ENCODE measurements at regions not wholly inside any gene's neighbourhood (a gene's known extent, or its start where the extent isn't known, plus 50 kb on each side); places are given as distances from the start of the nearest gene placed in this dataset.
"Not testable (repeated sequence)": the region's sequence is repeated elsewhere in the genome, so short reads cannot be mapped to it uniquely, and the experiment has no call there.

DNA sequence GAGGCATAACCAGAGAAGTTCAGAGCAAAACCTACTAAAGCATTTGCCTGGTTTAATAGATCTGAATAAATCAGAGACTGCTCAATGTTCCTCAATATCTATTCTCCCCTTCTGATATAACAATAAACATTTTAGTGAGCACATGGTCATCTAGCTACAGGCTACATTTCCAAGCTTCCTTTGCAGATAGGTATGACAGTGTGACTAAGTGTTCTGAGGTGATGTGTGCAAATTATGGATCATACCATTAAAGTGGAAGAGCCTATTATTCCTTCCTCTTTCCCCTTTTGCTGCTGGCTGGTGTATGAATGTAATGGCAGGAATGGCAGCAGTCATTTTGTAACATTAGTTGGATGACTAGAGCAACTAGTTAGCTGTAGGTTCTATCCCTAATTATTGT lies 285.8 kb upstream of the RASA1 start:
- no peak for DNase-seq

DNA sequence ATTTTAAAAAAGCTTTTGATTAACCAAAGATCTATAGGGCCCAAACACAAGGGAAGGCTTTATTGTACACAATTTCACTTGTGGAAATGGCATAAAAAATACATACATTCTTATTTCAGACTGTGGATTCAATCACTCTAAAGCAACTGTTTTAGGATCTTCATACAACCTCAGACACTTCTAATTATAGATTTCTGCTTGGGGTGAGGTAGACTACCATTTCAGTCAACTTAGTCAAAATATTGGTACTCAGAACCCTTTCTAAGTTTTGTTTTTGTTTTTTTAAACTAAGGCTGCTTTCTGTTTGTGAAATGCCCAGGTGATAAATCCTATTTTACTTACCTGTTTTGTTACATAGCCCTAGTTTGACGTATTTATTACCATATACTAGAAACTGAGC lies 284.5 kb upstream of the RASA1 start:
- DNase-seq = no peak

DNA sequence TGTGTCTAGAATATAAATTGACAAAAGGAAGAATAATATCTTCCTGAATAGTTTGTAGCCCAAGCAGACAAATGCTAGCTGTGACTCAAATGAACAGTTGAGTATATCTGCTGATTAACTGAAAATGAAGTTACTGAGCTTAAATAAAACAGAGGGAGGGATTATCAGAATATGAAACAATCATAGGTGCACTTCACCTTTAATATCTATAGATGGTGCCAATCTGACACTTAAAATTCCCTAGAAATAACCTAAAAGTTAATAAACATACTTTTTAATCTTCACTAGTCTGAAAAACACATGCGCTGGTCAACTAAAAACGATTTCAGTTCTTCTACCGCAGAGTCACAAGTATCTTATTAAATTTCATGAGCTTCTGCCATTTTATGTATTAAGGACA lies 280.8 kb upstream of the RASA1 start:
- no peak for DNase-seq

DNA sequence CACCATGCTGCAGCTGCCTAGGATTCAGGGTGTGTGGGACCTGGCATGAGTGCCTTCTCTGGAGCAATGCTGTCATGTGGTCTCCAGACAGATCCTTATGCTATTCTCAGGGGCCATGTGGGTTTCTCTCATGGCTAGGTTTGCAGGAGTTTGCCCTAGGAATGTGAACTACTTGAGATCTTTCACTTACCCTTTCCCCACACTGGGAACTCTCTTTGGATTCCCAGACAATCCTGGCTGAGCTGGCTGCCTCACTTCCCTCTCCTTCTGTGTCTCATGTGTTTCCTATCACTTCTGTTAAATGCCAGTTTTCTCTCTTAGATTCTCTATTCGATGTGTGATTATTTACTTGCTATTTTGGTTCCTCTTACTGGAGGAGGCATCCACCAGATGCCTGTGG lies 270.2 kb upstream of the RASA1 start:
- no peak for DNase-seq

DNA sequence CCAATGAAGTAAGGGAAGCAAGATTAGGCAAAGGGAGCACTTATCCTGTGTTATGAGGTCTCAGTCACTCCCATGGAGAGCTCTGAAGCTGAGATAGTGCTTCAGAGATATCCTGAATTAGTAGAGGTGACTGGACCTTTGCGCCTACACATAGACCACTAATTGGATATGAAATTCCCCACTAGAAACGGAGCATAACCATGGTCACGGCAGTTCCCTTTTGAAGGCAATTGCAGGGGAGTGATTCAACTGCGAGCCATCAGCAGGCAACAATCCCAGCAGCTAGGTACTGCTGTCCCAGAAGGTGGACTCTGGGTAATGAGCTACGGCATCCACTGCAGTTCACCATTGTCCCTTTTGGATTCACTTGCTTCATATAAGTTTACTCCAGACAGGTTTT lies 267.7 kb upstream of the RASA1 start:
- DNase-seq = no peak

DNA sequence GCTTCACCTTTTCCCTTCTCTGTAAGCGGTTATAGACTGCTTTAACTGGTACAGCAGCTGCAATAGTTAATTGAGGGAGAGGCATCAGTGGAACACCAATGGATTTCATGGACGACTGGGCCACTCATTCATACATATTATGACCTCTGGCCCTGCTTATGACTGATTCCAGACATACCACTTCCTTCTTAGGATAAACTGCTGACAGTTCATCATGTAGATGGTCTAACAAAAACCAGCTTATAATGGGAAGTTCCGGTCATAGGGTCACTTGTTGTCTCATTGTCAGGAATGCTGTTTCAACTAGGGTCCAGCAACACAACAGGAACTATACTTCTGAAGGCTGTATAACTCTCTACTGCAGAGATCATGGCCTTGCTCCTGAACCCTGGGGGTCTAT lies 265.2 kb upstream of the RASA1 start:
- DNase-seq = no peak

DNA sequence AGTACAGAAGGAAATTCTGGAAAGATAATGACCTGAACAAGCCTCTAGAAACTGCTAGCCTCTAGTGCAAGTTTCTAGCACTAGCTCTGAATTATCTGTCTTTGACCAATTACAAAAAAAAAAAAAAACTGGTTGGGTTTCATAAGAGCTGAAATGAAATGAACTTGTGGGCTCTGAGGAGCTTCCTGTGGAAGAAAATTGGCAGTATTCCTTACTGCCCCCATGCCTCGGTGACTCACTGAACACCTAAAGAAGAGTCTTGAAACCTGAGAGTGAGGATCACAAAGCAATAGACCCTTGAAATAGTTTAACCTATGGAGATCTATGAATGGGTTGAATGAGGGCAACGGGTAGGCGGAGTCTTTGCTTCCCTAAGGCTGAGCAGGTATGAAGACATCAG lies 263.6 kb upstream of the RASA1 start:
- no peak for DNase-seq

DNA sequence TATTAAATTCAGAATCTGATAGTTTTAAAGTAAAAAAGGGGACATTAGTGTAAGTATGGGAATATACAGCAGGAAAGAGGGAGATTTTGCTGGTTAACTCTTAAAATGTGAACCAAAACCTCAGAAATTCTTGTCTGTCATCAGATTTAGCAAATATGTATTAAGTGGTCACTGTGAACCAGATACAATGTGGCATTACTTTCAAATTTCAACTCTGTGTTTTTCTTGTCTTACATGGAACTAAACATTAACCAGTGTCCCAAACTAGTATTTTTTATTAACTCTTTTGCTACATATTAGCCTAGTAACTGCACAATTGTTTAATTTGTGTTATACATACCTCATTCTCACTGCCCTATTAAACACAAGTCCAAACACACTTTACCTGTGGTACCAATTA lies 259.9 kb upstream of the RASA1 start:
- DNase-seq = no peak

DNA sequence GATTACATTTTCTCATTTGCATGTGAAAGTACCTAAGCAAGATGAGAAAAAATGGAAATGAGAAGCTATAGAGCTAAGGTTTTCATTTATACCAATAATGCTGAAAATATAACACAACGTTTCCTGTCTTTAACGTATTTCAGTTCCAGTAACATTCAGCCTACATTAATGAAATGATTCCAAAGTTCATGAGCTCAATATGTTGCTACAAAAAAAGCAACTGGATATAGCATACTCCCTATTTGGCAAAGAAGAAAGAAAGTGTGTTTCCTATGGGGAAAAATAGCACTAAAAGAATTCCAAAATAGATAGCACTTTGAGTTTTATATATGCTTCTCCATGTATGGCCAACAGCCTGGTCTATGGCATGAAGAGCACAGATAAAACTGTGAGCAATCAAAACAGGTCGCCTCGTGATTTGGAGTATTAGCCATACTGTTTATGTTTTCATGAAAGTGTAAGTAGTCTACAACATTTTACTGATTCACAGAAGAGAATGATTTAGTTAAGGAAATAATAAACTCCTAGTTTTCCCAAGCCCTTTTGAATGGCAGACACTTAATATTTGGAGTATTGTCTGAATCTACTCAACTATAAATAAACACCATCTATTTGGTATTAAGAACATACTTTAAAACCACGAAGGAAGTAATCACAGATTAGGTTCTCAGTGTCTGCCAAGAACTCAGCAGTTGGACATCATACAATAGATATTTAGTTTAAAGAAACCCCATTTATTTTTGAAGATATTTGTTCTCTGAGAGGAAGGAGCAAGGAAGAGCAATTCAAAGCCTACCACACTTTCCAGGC lies 258.7 kb upstream of the RASA1 start:
- DNase-seq = no peak

DNA sequence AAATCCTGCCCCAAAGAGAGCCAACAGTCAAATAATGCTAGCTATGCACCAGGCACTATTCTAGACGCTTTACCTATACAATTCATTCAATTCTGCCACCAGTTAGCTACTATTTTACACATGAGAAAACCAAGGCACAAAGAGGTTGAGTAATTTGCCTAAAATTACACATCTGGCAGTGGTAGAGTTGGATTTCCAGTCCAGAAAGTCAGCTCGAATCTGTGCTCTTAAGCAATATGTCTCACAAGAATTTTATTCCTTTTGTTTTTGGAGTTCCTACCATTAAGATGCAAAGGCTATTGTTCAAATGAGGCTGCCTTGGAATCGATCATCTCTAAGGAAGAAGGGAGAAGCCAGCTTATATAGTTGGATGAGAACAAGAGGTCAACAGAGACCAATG lies 256.9 kb upstream of the RASA1 start:
- DNase-seq = no peak

DNA sequence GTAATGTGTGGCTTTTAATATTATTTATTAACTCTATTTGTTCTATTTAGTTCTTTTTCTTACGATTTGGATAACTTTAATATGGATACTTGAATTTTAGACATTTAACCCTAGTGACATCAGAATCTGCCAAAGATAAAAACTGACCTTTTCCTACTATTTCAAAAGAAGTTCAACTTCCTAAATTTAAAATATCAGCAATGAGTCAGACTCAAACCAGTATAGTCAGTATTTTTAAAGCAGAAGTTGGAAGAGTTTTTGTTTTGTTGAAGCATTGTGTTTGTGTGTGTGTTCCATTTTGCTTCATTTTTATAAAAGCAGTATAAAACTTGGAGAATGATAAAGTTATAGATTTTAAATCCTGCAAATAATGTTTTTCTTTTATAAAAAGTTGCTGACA lies 251.8 kb upstream of the RASA1 start:
- DNase-seq = no peak

DNA sequence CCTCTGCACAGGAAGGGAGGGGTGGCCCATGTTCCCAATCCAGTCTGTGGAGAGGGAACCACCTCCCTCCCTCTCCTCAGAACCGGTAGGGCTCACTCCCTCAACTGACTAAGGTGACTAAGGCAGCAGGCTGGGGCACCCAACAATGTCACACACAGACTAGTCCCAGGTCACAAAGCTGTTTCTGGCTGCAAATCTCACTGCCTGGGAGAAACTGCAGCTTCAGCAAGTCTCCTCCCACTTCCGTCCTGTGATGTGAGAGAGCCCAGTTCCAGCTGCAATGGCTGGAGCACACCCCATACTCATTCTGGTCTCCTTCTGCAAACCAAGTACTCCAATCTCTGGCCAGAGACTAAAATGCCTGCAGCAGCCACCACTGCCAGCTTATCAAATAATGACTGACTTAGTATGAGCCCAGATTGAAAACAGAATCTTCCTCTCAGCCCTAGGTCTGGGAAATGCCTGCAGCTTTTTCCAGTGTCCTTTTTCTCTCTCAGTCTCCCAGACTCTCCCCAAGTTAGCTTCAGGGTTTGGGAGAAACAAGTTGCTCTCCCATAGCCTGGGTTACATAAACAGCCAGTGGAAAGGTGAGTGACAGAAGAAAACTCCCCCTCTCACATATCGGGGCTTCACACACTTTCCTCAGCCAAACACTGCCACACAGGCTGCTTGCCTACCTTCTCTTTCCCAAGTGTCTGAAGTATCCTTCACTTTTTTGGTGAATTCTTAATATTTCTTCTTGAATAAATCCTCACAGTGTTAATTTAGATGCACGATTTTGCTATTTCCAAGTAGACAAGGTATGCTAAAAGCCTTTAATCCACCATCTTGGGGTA lies 247.4 kb upstream of the RASA1 start:
- DNase-seq = no peak

DNA sequence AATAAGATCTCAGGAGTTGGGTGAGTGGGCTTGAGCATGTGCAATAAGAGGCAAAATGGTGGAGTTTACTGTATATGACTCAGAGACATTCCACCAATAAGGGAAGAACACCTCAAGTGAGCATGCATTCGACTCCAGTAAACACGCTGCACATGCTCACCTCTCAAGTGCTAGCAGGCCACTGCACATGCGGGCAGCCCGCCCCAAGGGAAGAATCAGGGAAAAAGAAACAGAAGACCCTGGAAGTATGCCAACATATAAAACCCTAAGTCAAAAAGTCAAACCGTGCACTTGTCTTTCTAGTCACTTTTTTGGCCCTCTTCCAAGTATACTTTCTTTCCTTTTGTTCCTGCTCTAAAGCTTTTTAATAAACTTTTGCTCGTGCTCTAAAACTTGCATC lies 245.3 kb upstream of the RASA1 start:
- DNase-seq = no peak

DNA sequence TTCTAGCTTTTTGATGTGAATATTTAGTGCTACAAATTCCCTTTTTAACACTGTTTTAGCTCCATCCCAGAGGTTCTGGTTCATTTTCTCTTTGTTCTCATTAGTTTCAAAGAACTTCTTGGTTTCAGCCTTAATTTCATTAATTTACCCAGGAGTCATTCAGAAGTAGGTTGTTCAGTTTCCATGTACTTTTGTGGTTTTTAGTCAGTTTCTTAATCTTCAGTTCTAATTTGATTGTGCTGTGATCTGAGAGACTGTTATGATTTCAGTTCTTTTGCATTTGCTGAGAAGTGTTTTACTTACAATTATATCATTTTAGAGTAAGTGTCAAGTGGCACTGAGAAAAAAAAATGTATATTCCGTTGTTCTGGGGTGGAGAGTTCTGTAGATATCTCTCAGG lies 240.1 kb upstream of the RASA1 start:
- DNase-seq = no peak

DNA sequence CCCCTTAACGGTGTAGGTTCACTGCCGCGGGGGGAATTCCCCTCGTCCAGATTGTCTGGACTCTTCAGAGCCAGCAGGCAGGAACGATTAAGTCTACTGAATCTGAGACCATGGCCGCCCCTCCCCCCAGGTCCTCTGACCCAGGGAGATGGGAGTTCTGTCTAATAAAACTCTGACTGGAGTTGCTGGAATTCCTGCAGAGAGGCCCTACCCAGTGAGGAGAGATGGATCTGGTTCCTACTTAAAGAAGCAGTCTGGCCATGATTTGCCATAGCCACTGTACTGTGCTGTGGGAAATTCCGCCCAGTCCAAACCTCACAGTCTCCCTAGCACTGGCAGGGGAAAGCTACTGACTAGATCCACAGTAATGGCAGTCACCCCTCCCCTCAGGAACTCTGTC lies 237.7 kb upstream of the RASA1 start:
- DNase-seq = no peak

DNA sequence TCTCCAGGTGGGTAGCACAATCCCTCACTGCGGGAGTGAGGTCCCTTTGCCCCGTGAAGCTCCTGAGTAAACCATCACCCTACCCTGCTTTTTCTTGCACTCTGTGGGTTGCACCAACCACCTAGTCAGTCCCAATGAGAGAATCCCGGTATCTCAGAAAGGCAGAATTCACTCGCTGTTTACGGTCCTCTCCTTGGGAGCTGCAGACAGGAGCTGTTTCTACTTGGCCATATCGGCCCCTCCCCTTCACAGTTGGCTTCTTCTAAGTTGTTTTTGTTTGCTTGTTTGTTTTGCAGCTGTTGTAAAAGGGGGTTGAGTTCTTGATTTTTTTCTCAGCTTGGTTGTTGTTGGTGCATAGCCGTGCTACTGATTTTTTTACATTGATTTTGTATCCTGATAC lies 237.0 kb upstream of the RASA1 start:
- DNase-seq = no peak

DNA sequence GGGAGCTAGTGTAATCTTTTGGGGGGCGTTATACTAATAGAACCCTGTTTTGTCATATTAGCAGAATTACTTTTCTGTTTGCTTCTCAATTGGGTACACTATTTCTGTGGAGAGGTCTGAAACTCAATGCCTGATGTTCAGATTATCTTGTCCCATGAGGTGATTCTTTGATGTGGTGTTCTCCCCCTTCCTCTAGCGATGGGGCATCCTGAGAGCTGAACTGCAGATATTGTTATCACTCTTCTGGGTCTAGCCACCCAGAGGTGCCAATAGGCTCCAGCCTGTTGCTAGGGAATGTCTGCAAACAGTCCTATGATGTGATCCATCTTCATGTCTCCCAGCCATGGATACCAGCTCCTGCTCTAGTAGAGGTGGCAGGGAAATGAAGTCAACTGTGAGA lies 233.1 kb upstream of the RASA1 start:
- DNase-seq = no peak

DNA sequence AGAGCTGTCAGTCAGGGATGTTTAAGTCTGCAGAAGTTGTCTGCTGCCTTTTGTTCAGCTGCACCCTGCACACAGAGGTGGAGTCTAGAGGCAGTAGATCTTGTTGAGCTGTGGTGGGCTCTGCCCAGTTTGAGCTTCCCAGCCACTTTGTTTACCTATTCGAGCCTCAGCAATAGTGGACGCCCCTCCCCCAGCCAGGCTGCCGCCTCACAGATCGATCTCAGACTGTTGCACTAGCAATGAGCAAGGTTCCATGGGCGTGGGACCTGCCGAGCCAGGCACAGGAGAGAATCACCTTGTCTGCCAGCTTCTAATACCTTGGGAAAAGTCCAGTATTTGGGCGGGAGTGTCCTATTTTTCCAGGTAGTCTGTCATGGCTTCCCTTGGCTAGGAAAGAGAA lies 225.1 kb upstream of the RASA1 start:
- no peak for DNase-seq

DNA sequence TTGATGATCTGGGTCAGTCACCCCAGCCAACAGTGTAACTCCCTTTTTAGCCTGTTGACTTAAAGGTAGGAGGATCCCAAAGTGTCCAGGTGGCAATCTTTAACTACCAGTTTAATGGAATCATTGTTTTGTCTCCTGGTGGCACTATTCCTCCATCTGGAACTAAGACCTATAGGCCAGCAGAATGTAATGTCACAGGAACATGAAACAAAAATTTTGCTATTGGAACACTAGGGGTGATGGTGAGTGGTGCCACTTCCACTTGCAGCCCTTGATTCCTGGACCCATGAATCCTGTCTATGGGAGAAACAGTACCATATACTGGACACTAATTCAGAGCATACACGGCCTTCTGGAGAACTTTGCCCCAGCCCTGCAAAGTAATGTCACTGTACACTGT lies 219.5 kb upstream of the RASA1 start:
- no peak for DNase-seq

DNA sequence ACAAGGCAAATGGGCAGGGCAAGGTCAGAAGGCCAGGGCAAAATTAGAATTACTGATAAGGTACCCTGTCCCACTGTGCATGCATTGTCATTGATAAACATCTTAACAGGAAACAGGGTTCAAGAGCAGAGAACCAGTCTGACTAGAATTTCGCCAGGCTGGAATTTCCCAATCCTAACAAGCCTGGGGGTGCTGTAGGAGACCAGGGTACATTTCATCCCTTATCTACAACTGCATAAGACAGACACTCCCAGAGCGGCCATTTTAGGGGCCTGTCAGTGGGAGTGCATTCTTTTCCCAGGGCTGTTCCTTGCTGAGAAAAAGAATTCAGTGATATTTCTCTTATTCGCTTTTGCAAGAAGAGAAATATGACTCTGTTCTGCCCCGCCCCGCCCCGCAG lies 218.7 kb upstream of the RASA1 start:
- not testable (repeated sequence) for DNase-seq

DNA sequence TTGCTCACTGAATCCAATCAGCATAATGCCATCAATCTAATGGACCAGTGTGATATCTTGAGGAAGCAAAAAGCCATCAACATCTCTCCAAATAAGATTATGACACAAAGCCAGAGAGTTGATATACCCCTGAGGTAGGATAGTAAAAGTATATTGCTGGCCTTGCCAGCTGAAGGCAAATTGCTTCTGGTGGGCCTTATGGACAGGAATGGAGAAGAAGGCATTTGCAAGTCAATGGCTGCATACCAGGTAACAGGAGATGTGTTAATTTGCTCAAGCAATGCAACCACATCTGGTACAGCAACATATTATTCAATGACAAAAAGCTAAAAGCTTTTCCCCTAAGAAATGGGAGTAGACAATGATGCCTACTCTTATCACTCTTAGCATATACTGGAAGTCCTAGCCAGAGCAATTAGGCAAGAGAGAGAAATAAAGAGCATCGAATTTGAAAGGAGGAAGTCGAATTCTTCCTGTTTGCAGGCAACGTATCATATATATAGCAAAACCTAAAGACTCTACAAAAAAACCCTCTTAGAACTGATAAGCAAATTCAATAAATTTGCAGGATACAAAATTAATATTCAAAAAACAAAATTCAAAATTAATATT lies 216.1 kb upstream of the RASA1 start:
- no peak for DNase-seq

DNA sequence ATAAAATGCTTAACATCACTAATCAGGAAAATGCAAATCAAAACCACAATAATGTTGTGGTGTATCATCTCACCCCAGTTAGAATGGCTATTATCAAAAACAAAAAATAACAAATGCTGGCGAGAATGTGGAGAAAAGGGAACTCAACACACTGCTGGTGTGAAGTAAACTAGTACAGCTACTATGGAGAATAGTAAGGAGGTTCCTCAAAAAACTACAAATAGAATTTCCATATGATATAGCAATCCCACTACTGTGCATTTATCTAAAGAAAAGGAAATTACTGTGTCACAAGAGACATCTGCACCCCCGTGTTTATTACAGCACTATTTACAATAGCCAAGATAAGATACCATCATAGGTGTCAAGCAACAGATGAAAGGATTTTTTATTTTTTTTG lies 214.5 kb upstream of the RASA1 start:
- no peak for DNase-seq

DNA sequence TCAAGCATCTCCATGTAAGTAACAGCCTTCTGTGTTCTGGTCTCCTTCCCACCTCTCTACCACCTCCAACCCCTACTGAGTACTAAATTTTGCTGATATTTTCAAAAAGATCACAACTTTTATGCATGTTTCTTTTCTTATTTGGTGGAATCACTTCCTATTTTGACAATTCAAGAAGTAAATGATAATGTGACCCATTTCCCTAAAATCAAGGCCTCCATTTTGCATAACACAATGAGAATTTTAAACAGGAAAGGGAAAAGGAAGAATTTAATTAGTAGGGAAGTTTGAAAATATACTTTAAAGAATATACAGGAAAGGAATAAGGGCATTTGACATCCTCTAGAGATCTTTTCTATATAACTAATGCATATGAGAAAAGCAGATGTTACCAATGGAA lies 212.9 kb upstream of the RASA1 start:
- no peak for DNase-seq

DNA sequence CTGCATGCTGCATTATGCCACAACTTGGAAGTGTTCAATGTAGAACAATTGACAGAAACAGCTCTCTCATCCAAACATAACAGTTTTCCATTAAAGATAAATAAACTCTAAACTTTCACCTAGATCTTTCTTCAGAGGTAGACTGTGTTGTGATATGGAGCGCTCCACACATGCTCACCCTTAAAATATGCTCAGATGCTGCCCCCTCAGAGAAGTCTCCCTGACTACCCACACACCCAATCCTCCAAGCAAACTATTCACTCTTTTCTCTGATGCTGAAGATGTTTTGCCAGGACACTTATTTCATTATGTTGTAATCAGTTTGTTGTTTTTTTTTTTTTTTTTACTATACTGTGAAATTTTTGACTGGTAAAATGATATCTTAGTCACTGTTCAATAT lies 206.6 kb upstream of the RASA1 start:
- DNase-seq = no peak
